Activated naive CD4-positive, alpha-beta T cell treated with anti-CD3 and anti-CD28 coated beads, Interleukin-2, amount 50 U/mL, for 16 hours (primary cell): ENCODE measurements at regions not wholly inside any gene's neighbourhood (a gene's known extent, or its start where the extent isn't known, plus 50 kb on each side); places are given as distances from the start of the nearest gene placed in this dataset.
"Not testable (repeated sequence)": the region's sequence is repeated elsewhere in the genome, so short reads cannot be mapped to it uniquely, and the experiment has no call there.

Experiments
- DNase-seq: peaks from one replicate; pipeline ENCODE4 v3.0.0-alpha.2; 2020

- no peak for DNase-seq
Observed at GRCh38 chr12:114616081-114616480, 67.9 kb downstream of the TBX3 start.

GRCh38 chr12:114614040-114614439 is 69.9 kb downstream of the TBX3 start:
- DNase-seq: no peak

GRCh38 chr12:114612062-114612461 is 71.9 kb downstream of the TBX3 start:
- no peak for DNase-seq

- no peak for DNase-seq
Observed at GRCh38 chr12:114611145-114612018, 72.6 kb downstream of the TBX3 start.

- DNase-seq: no peak
Observed at GRCh38 chr12:114608509-114608908, 75.5 kb downstream of the TBX3 start.

- DNase-seq: no peak
Observed at GRCh38 chr12:114605918-114606317, 78.1 kb downstream of the TBX3 start.

GRCh38 chr12:114604606-114605005 is 79.4 kb downstream of the TBX3 start:
- DNase-seq: no peak

- not testable (repeated sequence) for DNase-seq
Observed at GRCh38 chr12:114600584-114600983, 83.4 kb downstream of the TBX3 start.

- DNase-seq: no peak
Observed at GRCh38 chr12:114598111-114598510, 85.9 kb downstream of the TBX3 start.

GRCh38 chr12:114592946-114593345 is 91.0 kb downstream of the TBX3 start:
- DNase-seq: no peak

GRCh38 chr12:114588061-114588460 is 95.9 kb downstream of the TBX3 start:
- DNase-seq: no peak

GRCh38 chr12:114580306-114580705 is 103.7 kb downstream of the TBX3 start:
- DNase-seq: no peak

- DNase-seq: no peak
Observed at GRCh38 chr12:114579389-114579788, 104.6 kb downstream of the TBX3 start.

- DNase-seq: no peak
Observed at GRCh38 chr12:114562654-114563053, 121.3 kb downstream of the TBX3 start.

- no peak for DNase-seq
Observed at GRCh38 chr12:114555451-114555850, 128.5 kb downstream of the TBX3 start.

GRCh38 chr12:114547636-114548035 is 136.3 kb downstream of the TBX3 start:
- no peak for DNase-seq

GRCh38 chr12:114530417-114530816 is 124.5 kb upstream of the TBX5 start:
- no peak for DNase-seq

GRCh38 chr12:114529966-114530365 is 124.0 kb upstream of the TBX5 start:
- no peak for DNase-seq

GRCh38 chr12:114528766-114529165 is 122.8 kb upstream of the TBX5 start:
- no peak for DNase-seq

- DNase-seq: not testable (repeated sequence)
Observed at GRCh38 chr12:114521160-114521559, 115.2 kb upstream of the TBX5 start.

- no peak for DNase-seq
Observed at GRCh38 chr12:114512351-114512750, 106.4 kb upstream of the TBX5 start.

GRCh38 chr12:114508529-114509129 is 102.7 kb upstream of the TBX5 start:
- peak; percentile 61 for DNase-seq

- DNase-seq: no peak
Observed at GRCh38 chr12:114506651-114507050, 100.7 kb upstream of the TBX5 start.

GRCh38 chr12:114504311-114504710 is 98.4 kb upstream of the TBX5 start:
- DNase-seq: no peak

GRCh38 chr12:114501474-114501807 is 95.5 kb upstream of the TBX5 start:
- DNase-seq: no peak
